ENCODE measurements at regions not wholly inside any gene's neighbourhood (a gene's known extent, or its start where the extent isn't known, plus 50 kb on each side); places are given as distances from the start of the nearest gene placed in this dataset.

DNA sequence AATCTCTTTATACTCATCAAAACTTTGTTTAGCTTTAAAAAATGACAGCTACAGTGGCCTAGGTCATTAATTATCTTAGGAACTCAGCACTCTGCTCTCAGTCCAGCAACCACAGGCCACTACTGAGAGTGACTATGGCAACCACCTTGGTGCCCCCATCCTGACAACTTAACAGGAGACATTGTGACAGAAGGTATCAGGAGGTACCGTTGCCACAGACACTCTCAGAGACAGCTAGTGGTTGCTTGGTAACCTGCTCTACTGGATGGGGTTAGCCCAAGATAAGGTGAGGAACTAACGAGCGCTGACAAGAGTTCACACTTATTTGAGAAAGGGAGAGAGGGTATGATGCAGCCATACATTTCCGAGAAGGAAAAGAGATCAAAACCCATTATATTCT is 76.1 kb upstream of the TFAP2D start:
- DNase-seq (ENCODE audit: low read depth in 1 of 2, low spot score in 1 of 2): no peak
- in situ Hi-C loops (cut with HindIII; ENCODE audit: low pct_unique_long_range_greater_than_20kb, low sequenced_read_pairs): no loop called here
- no peak for TF ChIP-seq JUND (IDR thresholded peaks at IDR 0.05; ENCODE audit: low read depth)

DNA sequence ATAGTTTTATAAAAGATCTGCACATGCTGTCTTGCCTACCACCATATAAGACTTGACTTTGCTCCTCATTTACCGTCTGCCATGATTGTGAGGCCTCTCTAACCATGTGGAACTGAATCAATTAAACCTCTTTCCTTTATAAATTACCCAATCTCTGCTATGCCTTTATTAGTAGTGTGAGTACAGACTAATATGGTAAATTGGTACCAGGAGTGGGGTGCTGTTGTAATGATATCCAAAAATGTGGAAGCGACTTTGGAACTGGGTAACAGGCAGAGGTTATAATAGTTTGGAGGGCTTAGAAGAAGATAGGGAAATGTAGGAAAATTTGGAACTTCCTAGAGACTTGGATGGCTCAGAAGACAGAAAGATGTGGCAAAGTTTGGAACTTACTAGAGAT is 64.2 kb upstream of the TFAP2D start:
- no peak for TF ChIP-seq JUND (IDR thresholded peaks at IDR 0.05; ENCODE audit: low read depth)
- DNase-seq (ENCODE audit: low read depth in 1 of 2, low spot score in 1 of 2): no peak
- in situ Hi-C loops (cut with HindIII; ENCODE audit: low pct_unique_long_range_greater_than_20kb, low sequenced_read_pairs): no loop called here

DNA sequence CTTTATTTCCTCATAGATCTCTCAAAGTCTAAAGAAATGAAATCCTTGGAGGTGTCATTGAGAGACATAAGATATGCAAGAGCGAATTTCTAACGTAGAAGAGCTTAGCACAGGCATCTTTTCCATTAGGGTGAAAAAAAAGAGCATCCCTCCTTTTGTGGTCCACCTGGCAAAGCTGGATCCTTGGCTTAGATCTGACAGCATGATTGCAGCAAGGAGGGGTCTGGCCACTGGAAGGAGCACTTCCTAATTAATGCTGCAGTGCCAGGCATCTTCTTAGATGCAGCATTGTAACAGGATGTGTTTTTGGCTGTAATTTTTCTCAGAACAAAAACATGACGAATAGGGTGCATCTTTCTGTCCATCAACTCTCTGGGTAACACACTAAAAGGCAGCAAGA is 60.1 kb upstream of the TFAP2D start:
- in situ Hi-C loops (cut with HindIII; ENCODE audit: low pct_unique_long_range_greater_than_20kb, low sequenced_read_pairs): no loop called here
- TF ChIP-seq JUND (IDR thresholded peaks at IDR 0.05; ENCODE audit: low read depth): no peak
- DNase-seq (ENCODE audit: low read depth in 1 of 2, low spot score in 1 of 2): no peak

DNA sequence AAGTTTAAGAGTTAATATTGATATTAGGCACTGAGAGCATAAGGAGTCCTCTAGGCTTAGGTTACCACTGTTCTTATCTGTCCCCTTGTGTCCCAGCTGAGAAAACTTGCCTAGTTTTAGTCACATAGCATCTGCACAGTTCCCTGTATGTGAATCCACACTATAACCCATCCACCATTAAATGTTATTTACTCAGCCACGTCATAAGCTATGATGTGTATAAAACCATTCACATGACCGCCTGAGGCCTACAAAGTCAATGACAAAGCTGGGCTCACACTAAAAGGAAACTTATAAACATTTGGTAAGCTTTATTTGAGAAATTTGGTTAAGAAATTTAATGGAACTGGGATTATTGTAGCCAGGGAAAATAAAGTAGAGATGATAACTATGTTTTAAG is 59.2 kb upstream of the TFAP2D start:
- in situ Hi-C loops (cut with HindIII; ENCODE audit: low pct_unique_long_range_greater_than_20kb, low sequenced_read_pairs): no loop called here
- DNase-seq (ENCODE audit: low read depth in 1 of 2, low spot score in 1 of 2): peak in 1 of 2 experiments; percentile 2
- TF ChIP-seq JUND (IDR thresholded peaks at IDR 0.05; ENCODE audit: low read depth): no peak

DNA sequence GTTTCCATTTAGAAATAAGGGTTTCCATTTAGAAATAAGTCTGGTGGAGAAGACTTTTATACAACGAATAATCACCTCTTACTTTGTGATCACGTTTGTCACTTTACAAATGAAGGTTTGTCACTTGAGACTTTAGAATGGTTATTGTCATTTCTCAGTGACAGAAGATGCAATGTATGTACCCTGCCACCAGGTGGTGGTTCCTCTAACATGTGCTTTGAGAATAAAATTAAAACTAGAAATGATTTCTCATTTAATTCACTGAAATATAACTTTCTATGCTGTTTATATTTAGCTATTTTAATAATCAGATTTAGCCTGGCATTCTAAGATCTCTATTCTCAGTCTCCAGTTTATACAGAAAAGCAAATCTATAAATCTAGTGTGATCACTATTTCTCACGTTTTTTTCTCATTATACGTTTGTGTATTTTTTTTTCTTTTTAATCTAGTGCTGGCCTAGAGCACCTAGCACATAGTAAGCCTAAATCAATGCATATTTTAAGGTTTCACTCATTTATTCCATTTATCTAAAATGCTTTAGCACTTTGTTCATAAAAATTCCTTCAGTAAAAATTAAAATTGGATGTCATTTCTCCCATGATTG is 57.4 kb upstream of the TFAP2D start:
- TF ChIP-seq JUND (IDR thresholded peaks at IDR 0.05; ENCODE audit: low read depth): no peak

DNA sequence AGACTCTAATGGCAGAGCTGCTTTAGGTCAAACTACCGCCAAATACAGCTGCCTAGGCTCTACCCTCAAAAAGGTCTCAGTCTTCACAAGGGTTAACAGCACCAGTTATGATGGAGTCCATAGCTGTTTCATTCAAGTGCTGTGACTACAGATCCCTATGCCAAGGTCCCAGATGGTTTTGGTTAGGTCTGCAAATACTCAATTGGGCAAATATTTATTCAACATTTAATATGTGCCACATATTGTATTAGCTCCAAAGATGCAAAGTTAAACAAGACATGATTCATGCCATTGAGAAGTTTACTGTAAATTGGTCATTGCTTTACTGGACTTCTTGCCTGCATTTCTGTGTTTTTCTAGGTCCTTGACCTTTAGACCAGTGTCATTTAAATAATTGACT is 55.8 kb upstream of the TFAP2D start:
- in situ Hi-C loops (cut with HindIII; ENCODE audit: low pct_unique_long_range_greater_than_20kb, low sequenced_read_pairs): no loop called here
- peak in 1 of 2 experiments; percentile 15 for DNase-seq (ENCODE audit: low read depth in 1 of 2, low spot score in 1 of 2)
- TF ChIP-seq JUND (IDR thresholded peaks at IDR 0.05; ENCODE audit: low read depth): no peak

More for the DNA sequence above, 57.4 kb upstream of the TFAP2D start:
- in situ Hi-C loops (cut with HindIII; ENCODE audit: low pct_unique_long_range_greater_than_20kb, low sequenced_read_pairs): no loop called here
- peak; percentile 23 to 50 for DNase-seq (ENCODE audit: low read depth in 1 of 2, low spot score in 1 of 2)

DNA sequence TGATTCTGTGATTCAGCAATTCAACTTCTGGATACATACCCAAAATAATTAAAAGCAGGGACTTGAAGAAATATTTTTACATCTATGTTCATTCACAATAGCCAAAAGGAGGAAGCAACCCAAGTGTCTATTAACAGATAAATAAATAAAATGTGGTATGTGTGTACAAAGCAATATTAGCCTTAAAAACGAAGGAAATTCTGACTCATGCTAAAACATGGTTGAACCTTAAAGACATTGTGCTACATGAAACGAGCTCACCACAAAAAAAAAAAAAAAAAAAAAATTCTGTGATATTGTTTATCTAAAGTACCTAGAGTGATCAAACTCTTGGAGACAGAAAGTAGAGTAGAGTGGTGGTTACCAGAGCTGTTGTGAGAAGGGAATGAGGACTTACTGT is 54.8 kb upstream of the TFAP2D start:
- no peak for TF ChIP-seq JUND (IDR thresholded peaks at IDR 0.05; ENCODE audit: low read depth)
- in situ Hi-C loops (cut with HindIII; ENCODE audit: low pct_unique_long_range_greater_than_20kb, low sequenced_read_pairs): no loop called here
- no peak for DNase-seq (ENCODE audit: low read depth in 1 of 2, low spot score in 1 of 2)

DNA sequence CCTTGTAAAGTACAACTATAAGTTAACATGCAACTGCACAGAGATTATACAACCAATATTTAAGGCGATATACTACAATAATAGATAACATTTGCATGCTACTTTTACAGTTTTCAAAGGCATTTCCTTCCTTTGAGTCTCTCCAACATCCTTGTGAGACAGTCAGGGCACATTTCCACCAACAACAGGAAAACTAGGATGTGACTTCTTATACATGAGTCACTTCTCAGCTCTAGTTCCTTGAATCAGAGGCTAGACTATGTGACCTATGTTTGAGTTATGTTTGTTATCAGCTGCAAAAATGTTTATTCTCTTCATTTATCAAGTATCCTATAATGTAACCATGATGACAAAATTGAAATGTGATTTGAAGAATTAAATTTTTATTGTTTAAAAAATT is 51.7 kb upstream of the TFAP2D start:
- in situ Hi-C loops (cut with HindIII; ENCODE audit: low pct_unique_long_range_greater_than_20kb, low sequenced_read_pairs): no loop called here
- DNase-seq (ENCODE audit: low read depth in 1 of 2, low spot score in 1 of 2): no peak
- no peak for TF ChIP-seq JUND (IDR thresholded peaks at IDR 0.05; ENCODE audit: low read depth)

Data from T47D (cell line).